ENCODE measurements at regions not wholly inside any gene's neighbourhood (a gene's known extent, or its start where the extent isn't known, plus 50 kb on each side); places are given as distances from the start of the nearest gene placed in this dataset.

DNA sequence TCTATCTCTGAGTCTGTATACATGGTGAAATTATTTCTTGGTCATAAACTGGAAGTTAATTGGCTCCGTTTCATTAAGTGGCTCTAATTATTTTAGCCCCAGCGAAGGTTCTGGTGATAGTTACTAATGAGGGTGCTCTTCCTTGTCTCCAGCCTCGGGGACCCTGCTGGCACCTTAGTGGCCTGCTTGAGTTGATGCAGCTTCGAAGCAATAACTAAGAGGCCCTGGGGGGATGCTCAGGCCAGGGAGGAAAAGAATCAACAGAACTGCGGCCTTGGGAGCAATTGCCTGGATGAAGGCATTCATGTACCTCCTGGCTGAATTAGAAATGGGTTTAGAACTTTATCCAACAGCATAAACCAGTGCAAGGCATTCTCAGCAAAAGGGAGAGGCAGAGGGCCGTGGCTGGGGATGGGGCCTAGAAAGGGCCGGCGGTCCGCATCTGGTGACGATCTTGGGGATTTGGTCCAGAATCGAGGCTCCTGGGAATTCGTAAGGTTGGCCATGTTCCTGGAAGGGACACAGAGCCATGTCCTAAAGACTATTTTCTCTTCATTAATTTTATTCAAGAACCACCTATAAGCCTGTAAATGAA is 100.0 kb upstream of the AJAP1 start:
- DNase-seq (ENCODE audit: low read depth in 1 of 2, low spot score in 2 of 2), result peak in 1 of 2 experiments; percentile 5
- Histone ChIP-seq H3K9me3 (replicated peaks) (peaks cover 21% of the 10 kb centered on the region), H3K4me1 (replicated peaks) (no peaks in the 10 kb centered on the region), H3K27me3 (replicated peaks) (no peaks in the 10 kb centered on the region), H3K27ac (no peak overlapping the region), H3K36me3 (no peaks in the 10 kb centered on the region), H3K4me3 (no peak overlapping the region)

- Histone ChIP-seq H3K27me3 (replicated peaks) (no peaks in the 10 kb centered on the region), H3K9me3 (replicated peaks) (peaks cover 5% of the 10 kb centered on the region), H3K36me3 (no peaks in the 10 kb centered on the region), H3K4me1 (replicated peaks) (no peaks in the 10 kb centered on the region), H3K27ac (no peak overlapping the region), H3K4me3 (no peak overlapping the region)
- DNase-seq (ENCODE audit: low read depth in 1 of 2, low spot score in 2 of 2), result no peak
Measured at GRCh38 chr1:4557949-4558348, 96.5 kb upstream of the AJAP1 start.

DNA sequence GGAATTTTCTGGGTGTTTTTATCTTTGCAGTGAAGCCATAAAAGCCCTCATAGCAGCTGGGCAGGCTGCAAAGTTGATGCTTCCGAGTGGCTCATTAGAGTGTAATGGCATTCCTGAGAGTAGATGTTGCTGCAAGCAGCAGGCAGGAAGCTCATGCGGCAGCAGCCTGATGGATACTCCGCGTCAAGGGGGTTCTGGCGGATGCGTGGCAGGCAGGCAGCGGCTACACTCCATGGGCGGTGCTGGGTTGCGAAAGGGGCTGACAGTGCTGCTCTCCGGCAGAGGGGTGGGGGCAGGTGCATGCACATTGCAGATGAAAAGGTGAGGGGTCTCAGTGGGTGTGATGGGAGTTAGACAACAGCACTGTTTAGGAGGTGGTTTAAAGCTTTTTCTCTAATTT is 93.2 kb upstream of the AJAP1 start:
- no peak for DNase-seq (ENCODE audit: low read depth in 1 of 2, low spot score in 2 of 2)
- H3K27me3 ChIP-seq (replicated peaks), result no peaks in the 10 kb centered on the region
- no peak overlapping the region for H3K27ac ChIP-seq
- H3K9me3 ChIP-seq (replicated peaks), result peaks cover 9% of the 10 kb centered on the region
- H3K4me1 ChIP-seq (replicated peaks), result no peaks in the 10 kb centered on the region
- no peaks in the 10 kb centered on the region for H3K36me3 ChIP-seq
- no peak overlapping the region for H3K4me3 ChIP-seq

GRCh38 chr1:4562321-4562720 is 92.1 kb upstream of the AJAP1 start:
- Histone ChIP-seq H3K27me3 (replicated peaks) (no peaks in the 10 kb centered on the region), H3K36me3 (no peaks in the 10 kb centered on the region), H3K27ac (no peak overlapping the region), H3K4me3 (no peak overlapping the region), H3K4me1 (replicated peaks) (no peaks in the 10 kb centered on the region), H3K9me3 (replicated peaks) (peaks cover 17% of the 10 kb centered on the region)
- DNase-seq (ENCODE audit: low read depth in 1 of 2, low spot score in 2 of 2), result no peak

GRCh38 chr1:4563586-4563985 is 90.8 kb upstream of the AJAP1 start:
- H3K4me3 ChIP-seq, result no peak overlapping the region
- no peaks in the 10 kb centered on the region for H3K4me1 ChIP-seq (replicated peaks)
- no peaks in the 10 kb centered on the region for H3K36me3 ChIP-seq
- DNase-seq (ENCODE audit: low read depth in 1 of 2, low spot score in 2 of 2), result no peak
- H3K9me3 ChIP-seq (replicated peaks), result peaks cover 12% of the 10 kb centered on the region
- no peak overlapping the region for H3K27ac ChIP-seq
- H3K27me3 ChIP-seq (replicated peaks), result no peaks in the 10 kb centered on the region

GRCh38 chr1:4564051-4564450 is 90.4 kb upstream of the AJAP1 start:
- Histone ChIP-seq H3K4me3 (no peak overlapping the region), H3K4me1 (replicated peaks) (no peaks in the 10 kb centered on the region), H3K27ac (no peak overlapping the region), H3K27me3 (replicated peaks) (no peaks in the 10 kb centered on the region), H3K9me3 (replicated peaks) (peaks cover 12% of the 10 kb centered on the region), H3K36me3 (no peaks in the 10 kb centered on the region)
- no peak for DNase-seq (ENCODE audit: low read depth in 1 of 2, low spot score in 2 of 2)

DNA sequence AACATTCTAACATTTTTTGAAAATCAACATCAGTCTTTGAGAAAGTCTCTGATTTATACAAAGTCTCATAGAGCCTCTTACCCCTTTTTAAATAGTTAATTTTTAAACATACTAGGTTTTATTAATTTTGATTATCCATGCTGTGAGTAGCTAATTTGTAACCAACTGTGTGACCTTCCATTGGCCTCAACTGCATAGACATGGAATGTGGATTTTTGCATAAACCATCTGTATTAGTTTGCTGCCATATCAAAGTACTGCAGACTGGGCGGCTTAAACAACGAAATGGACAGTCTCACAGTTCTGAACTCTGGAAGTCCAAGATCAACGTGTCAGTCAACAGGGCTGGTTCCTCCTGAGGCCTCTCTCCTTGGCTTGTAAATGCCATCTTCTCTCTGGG is 89.2 kb upstream of the AJAP1 start:
- no peak for DNase-seq (ENCODE audit: low read depth in 1 of 2, low spot score in 2 of 2)
- Histone ChIP-seq H3K36me3 (no peaks in the 10 kb centered on the region), H3K4me1 (replicated peaks) (no peaks in the 10 kb centered on the region), H3K27me3 (replicated peaks) (no peaks in the 10 kb centered on the region), H3K27ac (no peak overlapping the region), H3K4me3 (no peak overlapping the region), H3K9me3 (replicated peaks) (peaks cover 12% of the 10 kb centered on the region)

- DNase-seq (ENCODE audit: low read depth in 1 of 2, low spot score in 2 of 2), result no peak
- no peaks in the 10 kb centered on the region for H3K27me3 ChIP-seq (replicated peaks)
- peaks cover 12% of the 10 kb centered on the region for H3K9me3 ChIP-seq (replicated peaks)
- no peaks in the 10 kb centered on the region for H3K4me1 ChIP-seq (replicated peaks)
- H3K27ac ChIP-seq, result no peak overlapping the region
- no peak overlapping the region for H3K4me3 ChIP-seq
- H3K36me3 ChIP-seq, result no peaks in the 10 kb centered on the region
Measured at GRCh38 chr1:4565801-4566449, 88.5 kb upstream of the AJAP1 start.

- no peak for DNase-seq (ENCODE audit: low read depth in 1 of 2, low spot score in 2 of 2)
- Histone ChIP-seq H3K27me3 (replicated peaks) (no peaks in the 10 kb centered on the region), H3K27ac (no peak overlapping the region), H3K36me3 (no peaks in the 10 kb centered on the region), H3K4me3 (no peak overlapping the region), H3K9me3 (replicated peaks) (peaks cover 8% of the 10 kb centered on the region; the same call in 1 of the 2 replicates), H3K4me1 (replicated peaks) (no peaks in the 10 kb centered on the region)
Measured at GRCh38 chr1:4571263-4571662, 83.1 kb upstream of the AJAP1 start.

DNA sequence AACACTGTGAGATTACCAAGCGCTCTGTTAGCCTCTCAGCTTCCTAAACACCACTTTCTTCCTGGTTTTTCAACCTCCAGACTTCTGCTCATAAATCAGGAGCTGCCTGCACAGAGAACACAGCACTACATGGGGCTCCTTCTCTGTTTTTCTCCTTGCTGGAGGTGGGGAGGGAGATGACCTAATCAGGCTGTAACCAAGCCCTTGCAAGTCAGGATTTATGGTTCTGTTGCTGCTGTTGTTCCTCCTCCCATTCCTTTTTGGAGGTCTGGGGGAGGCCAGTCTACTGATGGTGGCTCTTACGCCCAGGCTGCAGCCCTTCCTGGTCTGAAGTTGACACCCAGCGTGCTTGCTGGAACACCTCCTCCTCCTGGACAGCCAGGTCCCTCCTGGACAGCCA is 80.9 kb upstream of the AJAP1 start:
- Histone ChIP-seq H3K36me3 (no peaks in the 10 kb centered on the region), H3K4me3 (no peak overlapping the region), H3K27me3 (replicated peaks) (no peaks in the 10 kb centered on the region), H3K4me1 (replicated peaks) (no peaks in the 10 kb centered on the region), H3K27ac (no peak overlapping the region), H3K9me3 (replicated peaks) (no peaks in the 10 kb centered on the region)
- no peak for DNase-seq (ENCODE audit: low read depth in 1 of 2, low spot score in 2 of 2)

DNA sequence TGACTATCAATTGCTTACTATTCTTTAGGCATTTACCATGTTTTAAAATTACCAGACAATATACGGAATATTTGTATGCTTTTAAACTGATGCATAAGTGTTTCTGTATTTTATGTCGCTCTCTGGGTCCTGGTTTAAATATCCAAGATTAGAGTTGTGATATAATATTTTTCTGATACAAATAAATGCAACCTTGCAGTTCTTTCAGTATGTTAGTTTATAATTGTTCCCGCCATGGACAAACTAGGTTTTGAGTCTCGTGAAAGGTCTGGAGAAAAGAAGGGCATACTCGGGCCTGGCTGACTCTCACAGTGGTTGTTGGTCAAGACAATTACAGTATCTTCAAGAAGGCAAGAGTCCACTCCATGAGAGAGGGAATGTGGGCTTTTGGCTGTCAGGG is 72.6 kb upstream of the AJAP1 start:
- Histone ChIP-seq H3K36me3 (no peaks in the 10 kb centered on the region), H3K4me1 (replicated peaks) (no peaks in the 10 kb centered on the region), H3K27me3 (replicated peaks) (no peaks in the 10 kb centered on the region), H3K27ac (no peak overlapping the region), H3K4me3 (no peak overlapping the region), H3K9me3 (replicated peaks) (peaks cover 6% of the 10 kb centered on the region)
- DNase-seq (ENCODE audit: low read depth in 1 of 2, low spot score in 2 of 2), result no peak

GRCh38 chr1:4584449-4584848 is 70.0 kb upstream of the AJAP1 start:
- Histone ChIP-seq H3K4me1 (replicated peaks) (no peaks in the 10 kb centered on the region), H3K27me3 (replicated peaks) (no peaks in the 10 kb centered on the region), H3K9me3 (replicated peaks) (peaks cover 2% of the 10 kb centered on the region), H3K27ac (no peak overlapping the region), H3K36me3 (no peaks in the 10 kb centered on the region), H3K4me3 (no peak overlapping the region)
- DNase-seq (ENCODE audit: low read depth in 1 of 2, low spot score in 2 of 2), result no peak

DNA sequence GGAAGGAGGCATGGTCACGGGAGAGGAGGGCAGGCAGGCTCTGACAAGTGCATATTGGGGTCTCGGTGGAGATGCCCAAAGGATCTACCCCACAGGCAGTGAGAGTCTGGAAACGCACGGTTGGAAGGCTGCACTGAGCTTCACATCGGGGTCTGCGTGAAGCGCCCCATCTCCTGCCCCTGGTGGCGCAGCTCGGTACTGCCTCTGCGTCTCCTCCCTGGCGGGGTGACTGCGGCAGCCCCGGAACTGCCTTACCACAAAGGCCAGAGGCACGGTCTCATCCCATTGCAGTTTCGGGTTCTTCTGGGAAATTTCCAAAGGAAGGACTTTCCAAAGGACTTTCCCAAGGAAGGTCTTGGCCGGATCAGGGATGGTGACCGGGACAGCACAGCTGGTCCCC is 69.2 kb upstream of the AJAP1 start:
- no peak for DNase-seq (ENCODE audit: low read depth in 1 of 2, low spot score in 2 of 2)
- no peak overlapping the region for H3K27ac ChIP-seq
- no peaks in the 10 kb centered on the region for H3K27me3 ChIP-seq (replicated peaks)

DNA sequence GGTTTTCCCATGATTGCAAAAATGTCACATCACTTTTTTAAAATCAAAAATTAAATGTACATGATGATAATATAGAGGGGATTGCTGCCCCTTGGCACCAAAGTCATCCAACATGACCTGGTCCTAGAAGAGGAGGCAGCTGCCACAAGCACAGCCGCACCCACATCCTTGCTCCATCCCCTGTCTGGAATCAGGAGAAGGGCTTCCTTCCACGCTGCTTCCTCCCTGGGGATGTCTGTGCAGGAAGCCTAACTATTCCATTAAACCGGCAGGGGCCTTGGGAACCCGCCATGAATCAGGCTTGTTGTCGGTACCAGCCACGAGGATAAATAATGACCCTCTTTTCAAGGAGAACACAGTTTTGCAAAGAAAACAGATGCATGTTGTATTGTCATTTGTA is 68.7 kb upstream of the AJAP1 start:
- DNase-seq (ENCODE audit: low read depth in 1 of 2, low spot score in 2 of 2), result no peak
- H3K4me3 ChIP-seq, result no peak overlapping the region
- H3K27me3 ChIP-seq (replicated peaks), result no peaks in the 10 kb centered on the region
- H3K27ac ChIP-seq, result no peak overlapping the region
- no peaks in the 10 kb centered on the region for H3K4me1 ChIP-seq (replicated peaks)
- peaks cover 2% of the 10 kb centered on the region for H3K9me3 ChIP-seq (replicated peaks)
- H3K36me3 ChIP-seq, result no peaks in the 10 kb centered on the region

More for the DNA sequence above, 69.2 kb upstream of the AJAP1 start:
- Histone ChIP-seq H3K4me3 (no peak overlapping the region), H3K4me1 (replicated peaks) (no peaks in the 10 kb centered on the region), H3K36me3 (no peaks in the 10 kb centered on the region), H3K9me3 (replicated peaks) (peaks cover 2% of the 10 kb centered on the region)
